B cell (primary cell): ENCODE measurements at regions not wholly inside any gene's neighbourhood (a gene's known extent, or its start where the extent isn't known, plus 50 kb on each side); places are given as distances from the start of the nearest gene placed in this dataset.
"Not testable (repeated sequence)": the region's sequence is repeated elsewhere in the genome, so short reads cannot be mapped to it uniquely, and the experiment has no call there.

Experiments
- EZH2 ChIP-seq: IDR thresholded peaks from 2 replicates; pipeline ENCODE4 v1.6.1; 2012; ENCODE audit warnings: borderline replicate concordance, low read depth, mild to moderate bottlenecking, moderate library complexity, low read length; ENCODE audit not compliant: insufficient read depth, poor library complexity, severe bottlenecking
- TF ChIP-seq, protein P1 (sequence below): fragments of 200-600 bp; IDR thresholded peaks from one replicate; pipeline ENCODE4 v1.8.0; 2022; ENCODE audit warnings: antibody characterized with exemption, mild to moderate bottlenecking

DNA sequence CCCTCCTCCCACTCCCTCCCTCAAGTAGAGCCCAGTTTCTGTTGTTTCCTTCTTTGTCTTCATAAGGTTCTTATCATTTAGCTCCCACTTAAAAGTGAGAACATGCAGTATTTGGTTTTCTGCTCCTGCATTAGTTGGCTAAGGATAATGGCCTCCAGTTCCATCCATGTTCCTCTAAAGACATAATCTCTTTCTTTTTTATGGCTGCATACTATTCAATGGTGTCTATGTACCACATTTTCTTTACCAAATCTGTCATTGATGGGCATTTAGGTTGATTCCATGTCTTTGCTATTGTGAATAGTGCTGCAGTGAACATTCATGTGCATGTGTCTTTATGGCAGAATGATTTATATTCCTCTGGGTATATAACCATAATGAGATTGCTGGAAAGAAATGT, 158.6 kb downstream of the MEX3B start:
- TF ChIP-seq, protein P1, sequence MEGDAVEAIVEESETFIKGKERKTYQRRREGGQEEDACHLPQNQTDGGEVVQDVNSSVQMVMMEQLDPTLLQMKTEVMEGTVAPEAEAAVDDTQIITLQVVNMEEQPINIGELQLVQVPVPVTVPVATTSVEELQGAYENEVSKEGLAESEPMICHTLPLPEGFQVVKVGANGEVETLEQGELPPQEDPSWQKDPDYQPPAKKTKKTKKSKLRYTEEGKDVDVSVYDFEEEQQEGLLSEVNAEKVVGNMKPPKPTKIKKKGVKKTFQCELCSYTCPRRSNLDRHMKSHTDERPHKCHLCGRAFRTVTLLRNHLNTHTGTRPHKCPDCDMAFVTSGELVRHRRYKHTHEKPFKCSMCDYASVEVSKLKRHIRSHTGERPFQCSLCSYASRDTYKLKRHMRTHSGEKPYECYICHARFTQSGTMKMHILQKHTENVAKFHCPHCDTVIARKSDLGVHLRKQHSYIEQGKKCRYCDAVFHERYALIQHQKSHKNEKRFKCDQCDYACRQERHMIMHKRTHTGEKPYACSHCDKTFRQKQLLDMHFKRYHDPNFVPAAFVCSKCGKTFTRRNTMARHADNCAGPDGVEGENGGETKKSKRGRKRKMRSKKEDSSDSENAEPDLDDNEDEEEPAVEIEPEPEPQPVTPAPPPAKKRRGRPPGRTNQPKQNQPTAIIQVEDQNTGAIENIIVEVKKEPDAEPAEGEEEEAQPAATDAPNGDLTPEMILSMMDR, result not testable (repeated sequence)
- TF ChIP-seq EZH2, result not testable (repeated sequence)
